HG02943 (cell line): ENCODE measurements at regions not wholly inside any gene's neighbourhood (a gene's known extent, or its start where the extent isn't known, plus 50 kb on each side); places are given as distances from the start of the nearest gene placed in this dataset.
"Not testable (repeated sequence)": the region's sequence is repeated elsewhere in the genome, so short reads cannot be mapped to it uniquely, and the experiment has no call there.

Source experiments
- ATAC-seq: cut with Tn5 transposase; IDR thresholded peaks from one replicate; pipeline ENCODE4 v1.9.1; 2021; ENCODE audit warnings: mild to moderate bottlenecking, low read depth, moderate library complexity; ENCODE audit not compliant: unreplicated experiment

DNA sequence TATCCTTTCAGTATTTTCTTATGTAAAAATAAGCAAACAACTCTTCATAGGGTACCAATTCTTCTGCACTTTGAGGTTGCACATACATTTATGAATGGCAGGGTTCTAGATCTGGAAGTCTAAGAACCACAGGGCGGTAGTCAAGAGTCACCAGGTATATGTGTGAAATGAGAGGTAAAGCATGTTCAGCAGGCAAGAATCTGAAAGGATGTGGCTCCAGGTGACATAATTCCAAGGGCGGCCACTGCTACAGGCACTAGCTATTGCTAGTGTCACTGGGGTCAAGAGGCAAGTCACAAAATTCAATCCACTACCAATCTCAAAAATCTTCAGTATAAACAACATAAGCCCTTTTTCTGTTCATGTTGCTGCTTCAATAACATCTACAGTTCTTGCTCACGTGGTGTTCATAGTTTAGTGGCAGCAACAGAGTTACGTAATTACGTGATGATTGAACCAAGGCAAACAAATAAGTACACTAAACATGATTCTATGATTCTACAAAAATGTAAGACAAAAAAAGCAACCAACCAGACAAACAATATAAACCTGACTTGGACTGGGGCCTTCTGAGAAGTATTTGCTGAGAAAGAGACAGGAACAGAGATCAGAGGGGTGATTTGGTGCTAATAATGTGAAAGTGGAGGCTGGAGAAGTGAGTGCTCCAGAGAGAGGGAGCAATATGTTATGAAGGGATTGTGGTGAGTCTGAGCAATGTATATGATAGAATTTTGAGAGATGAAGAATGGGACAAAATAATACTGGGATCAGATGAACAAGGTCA is 101.7 kb downstream of the NAA11 start:
- ATAC-seq = no peak

DNA sequence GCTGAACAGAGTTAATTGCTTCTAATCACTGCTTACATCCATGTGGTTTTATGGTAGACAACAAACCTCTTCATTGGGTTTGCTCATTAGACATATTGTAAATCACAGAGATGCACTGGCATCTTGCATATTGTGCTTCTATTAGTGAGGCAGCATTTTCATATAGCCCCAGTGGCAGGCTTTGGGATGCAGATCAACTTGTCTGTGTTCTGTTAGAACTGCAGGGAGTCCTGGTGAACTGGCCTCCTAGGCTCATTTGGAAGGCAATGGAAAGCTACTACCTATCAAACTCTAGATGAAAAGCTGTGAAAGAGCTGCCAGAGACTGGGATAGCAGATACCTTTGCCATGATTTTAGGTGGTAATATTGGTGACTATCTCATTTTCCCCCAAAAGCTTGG is 108.8 kb downstream of the NAA11 start:
- no peak for ATAC-seq

DNA sequence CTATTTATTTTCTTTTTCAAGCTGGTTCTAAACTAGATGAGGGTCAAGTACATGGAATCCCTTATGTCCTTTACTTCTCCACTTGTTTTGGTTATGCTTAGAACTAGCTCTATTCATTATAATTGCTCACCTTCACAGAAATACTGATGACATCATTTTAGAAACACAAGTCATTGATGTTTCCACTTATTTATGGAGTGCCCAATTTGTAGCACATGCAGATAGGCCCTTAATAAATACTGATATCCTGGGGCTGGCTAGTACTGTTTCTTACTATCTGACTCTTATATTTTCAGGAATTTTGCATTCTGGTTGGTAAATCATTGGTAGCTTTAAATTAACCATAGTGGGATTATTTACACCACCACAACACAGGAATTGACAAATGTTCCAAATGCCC is 112.2 kb downstream of the NAA11 start:
- ATAC-seq = no peak

DNA sequence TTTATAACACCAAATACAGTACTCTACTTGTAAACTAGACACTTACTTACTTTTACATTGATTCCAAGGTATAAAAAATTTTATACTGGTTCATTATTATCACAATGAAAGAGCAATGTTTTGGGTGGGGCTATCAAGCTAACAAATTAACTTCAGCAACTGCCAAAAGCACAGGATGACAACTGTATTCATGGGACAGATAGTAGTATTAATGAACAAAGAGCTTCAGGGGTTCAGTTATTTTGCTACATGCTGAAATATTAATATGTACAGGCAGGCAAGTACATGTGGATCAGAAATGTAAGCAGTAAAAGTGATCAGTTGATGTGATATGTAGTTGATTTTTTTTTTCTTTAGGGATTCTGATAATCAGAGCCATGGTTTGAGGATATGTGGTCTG is 112.9 kb downstream of the NAA11 start:
- no peak for ATAC-seq

DNA sequence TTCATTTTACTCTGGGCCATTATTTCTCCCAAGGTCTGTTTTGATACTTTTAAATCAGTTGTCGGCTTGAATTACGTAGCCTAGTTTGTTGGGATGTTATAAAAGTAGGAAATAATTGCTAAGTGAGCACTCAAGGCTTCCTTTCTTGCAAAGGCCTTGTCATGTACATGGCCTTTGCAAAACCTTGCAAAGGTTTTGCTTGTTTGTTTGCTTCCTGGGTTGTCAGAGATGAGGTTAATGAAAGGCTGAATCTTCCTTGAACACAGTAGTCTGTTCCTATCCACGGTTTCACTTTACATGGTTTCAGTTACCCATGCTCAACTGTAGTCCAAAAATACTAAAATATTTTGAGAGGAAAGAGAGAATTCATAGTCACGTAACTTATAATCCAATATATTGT is 113.5 kb downstream of the NAA11 start:
- ATAC-seq = no peak

DNA sequence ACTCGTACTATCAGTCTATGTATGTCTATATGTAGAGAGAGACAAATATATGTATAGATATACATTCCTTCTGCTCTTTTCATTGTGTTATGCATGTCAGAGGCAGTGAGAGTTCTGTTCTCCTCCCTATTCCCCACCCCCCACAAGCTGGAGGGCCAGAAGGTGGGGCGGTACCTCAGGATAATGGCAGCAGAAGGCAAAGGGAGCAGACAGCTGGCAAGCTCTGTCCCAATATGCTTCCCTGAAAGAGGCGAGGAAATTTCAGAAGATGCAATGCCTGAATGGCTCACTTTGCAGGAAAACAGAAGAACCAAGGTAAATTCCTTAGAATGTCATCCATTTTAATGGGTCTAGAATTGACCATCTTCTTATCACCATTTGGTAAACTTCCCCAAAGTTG is 114.4 kb downstream of the NAA11 start:
- no peak for ATAC-seq

DNA sequence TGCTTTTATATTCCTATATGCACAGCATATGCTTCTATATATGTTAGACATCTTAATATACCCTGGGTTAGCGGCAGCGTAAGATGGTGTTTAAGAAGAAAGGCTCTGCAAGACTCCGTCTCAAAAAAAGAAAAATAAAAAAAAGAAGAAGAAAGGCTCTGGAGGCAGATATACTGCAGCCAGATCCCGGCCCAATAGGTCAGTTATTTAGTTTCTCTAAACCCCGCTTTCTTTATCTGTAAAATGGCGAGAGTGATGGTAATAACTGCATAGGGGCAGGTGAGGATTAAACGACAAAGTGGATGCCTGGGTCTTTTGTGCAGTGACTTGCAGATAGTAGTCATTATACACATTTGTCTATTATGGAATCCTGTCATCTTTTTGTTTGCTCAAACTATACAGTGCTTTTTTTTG is 115.2 kb downstream of the NAA11 start:
- ATAC-seq = no peak

DNA sequence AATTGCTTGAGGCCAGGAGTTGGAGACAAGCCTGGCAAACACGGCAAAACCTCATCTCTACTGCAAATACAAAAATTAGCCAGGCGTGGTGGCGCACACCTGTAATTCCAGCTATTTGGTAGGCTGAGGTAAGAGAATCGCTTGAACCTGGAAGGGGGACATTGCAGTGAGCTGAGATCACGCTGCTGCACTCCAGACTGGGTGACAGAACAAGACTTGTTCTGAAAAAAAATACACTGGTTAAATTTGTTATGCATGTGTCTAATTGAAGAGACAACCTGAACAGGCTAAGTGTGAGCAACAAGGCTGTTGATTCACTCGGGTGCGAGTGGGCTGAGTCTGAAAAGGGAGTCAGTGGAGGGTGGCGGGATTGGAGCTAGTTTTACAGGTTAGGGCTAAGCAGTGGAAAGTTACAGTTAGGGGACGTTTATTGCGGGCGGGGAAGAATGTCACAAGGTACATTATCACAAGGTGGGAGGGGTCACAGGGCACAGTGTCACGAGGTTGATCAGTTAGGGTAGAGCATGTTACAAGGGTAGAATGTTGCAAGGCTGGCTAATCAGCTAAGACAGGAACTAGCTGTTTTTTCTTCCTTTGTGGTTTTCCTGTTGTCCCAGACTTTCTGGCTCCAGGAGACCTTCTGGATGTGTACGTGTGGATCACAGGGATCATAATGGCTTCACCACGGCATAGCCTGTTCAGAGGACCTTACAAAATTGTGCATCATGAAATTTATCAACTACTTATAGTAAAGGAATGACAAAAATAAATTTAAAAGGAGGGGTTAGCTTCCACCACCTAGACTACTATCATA is 115.8 kb downstream of the NAA11 start:
- ATAC-seq = no peak

DNA sequence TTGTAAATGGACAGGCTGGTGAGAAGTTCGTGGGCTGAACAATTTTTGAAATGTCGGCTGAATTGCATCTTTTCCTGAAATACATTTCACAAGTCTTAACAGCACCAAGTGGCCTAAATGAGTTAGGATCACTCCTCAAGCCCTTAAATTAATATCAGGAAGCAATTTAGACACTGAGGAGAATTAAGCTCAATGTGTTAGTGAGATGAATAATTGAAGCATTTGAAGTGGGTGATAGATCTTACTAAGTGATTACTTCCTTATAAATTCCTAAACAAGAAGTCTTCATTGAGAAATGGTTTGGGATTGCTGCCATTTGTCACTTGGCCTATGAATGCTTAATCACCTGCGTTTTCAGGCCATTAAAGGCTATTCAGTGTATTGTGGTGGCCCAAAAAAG is 116.8 kb downstream of the NAA11 start:
- no peak for ATAC-seq

DNA sequence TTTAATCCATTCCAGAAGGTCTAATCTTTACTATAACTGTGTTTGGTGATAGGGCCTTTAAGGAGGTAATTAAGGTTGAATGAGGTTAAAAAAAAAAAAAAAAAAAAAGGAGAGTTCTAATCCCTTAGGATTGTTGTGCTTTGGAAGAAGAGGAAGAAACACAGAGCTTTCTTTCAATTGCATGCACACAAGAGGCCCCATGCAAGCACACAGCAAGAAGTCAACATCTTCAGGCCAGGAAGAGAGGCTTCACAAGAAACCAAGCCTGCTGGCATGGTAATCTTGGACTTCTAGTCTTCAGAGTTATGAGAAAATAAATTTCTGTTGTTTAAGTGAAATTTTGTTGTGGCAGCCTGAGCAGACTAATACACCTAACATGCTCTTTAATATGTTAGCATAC is 118.6 kb downstream of the NAA11 start:
- ATAC-seq = no peak

DNA sequence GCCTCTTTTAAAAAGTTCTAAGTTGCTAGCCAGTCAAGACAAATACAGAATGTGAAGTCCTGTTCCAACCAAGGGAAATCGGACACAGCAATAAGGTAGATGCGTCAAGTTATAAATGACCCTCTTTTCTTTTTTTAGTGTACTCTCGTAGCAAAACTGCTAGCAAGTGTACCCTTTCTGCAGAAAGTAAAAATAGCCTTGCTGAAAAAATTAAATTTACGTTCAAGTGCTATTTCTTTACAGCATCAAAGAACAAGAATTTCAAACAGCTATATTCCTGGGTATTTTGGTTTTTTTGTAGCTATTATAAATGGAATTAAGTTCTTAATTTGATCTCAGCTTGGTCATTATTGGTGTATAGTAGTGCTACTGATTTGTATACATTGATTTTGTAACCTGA is 119.2 kb downstream of the NAA11 start:
- ATAC-seq = no peak

DNA sequence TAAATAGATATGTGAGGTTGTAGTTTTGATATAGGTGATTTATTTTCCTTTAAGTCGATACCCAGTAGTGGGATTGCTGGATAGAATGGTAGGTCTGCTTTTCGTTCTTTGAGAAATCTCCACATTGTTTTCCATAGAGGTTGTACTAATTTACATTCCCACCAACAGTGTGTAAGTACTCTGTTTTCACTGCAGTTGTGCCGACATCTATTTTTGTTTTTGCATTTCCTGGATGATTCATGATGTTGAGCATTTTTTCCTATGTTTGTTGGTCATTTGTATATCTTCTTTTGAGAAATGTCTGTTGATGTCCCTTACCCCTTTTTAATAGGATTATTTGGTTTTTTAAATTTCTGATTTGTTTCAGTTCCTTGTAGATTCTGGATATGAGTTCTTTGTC is 120.7 kb downstream of the NAA11 start:
- ATAC-seq = no peak

DNA sequence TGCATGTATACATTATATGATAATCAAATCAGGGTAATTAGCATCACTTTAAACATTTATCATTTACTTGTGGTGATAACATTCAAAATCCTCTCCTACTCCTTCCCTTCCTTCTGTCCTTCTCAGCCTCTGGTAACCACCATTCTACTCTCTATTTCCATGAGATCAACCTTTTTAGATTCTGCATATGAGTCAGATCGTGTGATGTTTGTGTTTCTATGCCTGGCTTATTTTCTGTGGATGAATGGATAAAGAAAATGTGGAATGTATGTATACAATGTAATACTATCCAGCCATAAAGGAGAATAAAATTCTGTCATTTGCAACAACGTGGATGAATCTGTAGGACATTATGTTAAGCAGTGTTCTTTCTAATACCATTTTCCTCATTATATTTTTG is 123.9 kb downstream of the NAA11 start:
- no peak for ATAC-seq

DNA sequence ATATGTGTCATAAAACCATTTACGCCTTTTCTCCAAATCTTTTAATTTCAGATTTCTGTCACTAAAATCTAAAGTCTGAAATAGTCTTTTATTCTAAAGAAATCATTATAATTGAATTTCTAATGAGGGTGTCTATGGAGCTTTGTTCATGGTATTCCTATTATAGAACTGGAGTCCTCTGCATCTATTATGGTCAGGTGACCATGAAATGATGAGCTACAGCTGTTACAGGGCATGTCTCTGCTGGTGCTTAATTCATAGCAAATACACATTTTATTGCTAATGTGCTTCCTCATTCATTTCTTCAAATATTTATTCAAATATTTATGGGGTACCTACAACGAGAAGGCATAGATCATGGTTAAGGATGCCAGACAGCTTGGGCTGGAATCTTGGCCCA is 126.1 kb downstream of the NAA11 start:
- ATAC-seq = no peak

DNA sequence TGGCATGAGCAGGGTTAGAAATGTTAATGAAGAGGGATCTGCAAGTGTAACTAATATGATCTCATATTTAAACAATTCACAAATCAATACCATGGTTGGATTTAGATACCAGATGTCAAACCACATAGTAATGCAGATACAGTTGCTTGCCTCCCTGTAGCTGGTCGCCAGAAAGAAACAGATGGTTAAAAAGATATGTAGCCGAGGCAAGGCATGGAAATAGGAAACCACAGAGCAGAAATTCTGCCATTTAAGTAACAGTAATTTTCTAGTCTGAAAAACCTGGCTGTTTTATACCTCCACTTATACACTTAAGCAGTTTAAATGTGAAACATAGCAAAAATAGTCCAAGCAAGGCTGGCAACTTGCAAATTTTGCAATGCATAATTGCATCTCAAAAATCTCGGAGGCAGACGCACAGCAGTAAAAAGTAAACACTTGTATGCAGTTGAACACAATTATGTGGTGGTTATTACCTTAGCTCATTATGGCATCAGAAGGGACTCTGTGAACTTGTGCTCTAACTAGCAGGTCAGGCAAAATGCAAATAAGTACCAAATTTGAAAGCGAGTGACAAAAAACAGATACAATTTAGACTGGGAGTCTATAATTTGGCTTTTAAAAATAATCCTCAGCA is 126.8 kb downstream of the NAA11 start:
- no peak for ATAC-seq

DNA sequence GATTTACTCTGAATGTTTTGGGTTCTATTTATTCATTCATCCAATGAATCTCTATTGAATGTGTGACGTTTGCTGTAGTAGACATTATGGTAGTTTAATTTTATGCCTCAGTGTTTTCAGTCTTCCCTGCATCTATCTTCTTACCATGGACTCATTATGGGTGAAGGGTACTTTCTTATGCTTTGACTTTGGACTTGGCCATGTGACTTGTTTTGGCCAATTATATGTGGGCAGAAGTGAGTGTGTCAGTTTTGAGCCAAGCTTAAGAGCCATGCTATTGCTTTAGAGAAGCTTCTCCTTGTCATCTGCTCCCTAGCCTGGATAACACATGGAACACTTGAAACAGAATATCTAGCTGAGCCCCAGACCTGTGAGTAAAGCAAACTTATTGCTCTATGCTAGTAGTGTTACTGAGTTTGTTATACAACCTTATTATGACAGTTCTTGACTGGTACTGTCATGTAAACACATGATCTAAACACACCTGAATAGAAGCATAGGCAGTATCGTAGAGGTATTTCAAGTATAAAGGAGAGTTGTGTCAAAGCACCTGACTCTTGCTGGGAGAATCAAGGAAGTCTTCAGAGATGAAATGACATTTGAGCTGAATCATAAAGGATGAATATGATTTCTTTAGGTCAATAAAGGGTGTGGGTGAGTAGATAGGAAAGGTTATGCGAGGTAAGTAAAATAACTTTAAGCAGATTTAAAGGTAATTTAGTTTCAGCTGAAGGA is 128.4 kb downstream of the NAA11 start:
- ATAC-seq = no peak

DNA sequence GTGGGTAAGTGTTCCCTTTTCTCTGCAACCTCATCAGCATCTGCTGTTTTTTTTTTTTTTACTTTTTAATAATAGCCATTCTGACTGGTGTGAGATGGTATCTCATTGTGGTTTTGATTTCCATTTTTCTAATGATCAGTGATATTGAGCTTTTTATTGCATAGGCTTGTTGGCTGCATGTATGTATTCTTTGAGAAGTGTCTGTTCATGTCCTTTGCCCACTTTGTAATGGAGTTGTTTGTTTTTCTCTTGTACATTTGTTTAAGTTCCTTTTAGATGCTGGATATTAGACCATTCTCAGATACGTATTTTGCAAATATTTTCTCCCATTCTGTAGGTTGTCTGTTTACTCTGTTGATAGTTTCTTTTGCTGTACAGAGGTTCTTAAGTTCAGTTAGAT is 134.6 kb downstream of the NAA11 start:
- ATAC-seq = not testable (repeated sequence)

DNA sequence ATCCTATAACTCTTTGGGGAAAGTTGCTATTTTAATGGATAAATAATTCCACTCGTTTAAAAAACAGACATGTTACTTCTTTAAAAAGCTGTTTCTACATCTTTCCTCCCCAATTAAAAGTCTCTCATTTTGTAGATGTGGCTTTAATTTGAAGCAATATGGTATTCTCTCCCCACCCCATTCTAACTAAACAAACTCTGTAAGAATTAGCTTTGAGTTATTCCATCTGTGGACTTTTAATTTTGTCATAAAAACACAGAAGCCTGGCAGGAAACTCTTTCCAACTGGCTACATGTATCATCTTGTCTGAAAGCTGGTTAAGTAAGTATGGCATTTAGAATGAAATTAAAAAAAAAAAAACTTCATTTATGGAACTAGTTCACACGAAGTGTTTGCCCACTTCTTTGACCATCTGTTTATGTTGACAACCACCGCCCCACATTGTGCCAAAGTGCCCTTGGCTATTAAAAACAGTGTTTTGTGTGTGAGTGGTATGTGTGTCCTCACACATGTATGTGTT is 140.3 kb downstream of the NAA11 start:
- ATAC-seq = no peak

DNA sequence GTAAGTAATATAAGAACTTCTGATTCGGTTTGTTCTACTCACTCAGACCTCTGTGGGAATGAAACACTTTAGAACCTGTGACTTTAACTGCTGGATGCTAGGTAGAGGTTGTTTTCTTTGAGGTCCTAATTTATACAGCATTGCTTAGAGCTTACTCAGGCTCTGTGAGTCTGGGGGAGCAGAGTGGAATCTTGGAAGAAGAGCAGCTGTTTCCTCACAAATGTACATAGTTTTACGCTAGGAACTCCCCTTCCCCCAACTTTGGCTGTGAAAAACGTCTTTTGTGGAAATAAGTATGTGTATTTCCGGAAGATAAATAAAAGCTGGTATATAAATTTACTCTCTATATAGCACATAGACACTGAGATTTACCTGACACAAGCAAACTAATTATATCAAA is 141.4 kb downstream of the NAA11 start:
- no peak for ATAC-seq

DNA sequence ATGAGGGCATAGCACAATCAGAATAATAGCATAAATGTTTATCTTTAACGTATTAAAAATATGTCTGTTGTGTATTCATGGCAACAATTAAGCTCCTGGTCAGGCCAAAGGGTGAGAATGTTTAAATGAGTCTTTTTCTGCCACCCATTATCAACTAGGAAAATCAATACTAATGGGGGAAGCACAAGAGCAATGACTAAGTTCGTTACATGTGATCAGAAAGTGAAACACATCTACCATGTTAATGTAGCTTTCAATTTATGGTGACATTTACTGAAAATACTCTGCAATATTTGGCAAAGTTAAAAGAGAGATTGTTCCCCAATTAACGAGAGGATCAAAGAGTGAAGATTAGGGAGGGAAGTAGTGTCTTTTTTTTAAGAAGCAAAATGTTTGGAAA is 143.7 kb downstream of the NAA11 start:
- no peak for ATAC-seq

DNA sequence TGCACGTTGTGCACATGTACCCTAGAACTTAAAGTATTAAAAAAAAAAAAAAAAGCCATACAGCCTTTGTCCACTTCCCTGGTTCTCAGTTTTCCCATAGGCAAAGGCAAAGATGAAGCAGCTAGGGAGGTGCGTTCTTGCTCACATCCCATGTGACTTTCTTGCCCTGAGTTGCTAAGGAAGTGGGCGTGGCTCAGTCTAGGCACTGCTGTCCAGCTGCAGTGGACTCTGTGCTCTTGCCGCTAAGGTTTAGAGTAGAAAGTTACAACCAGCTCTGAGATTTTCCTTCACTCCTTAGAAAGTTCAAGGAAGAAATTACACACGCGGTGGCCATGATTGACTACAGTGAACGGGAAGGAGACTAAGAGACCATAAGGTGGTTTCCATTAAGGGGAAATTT is 144.7 kb downstream of the NAA11 start:
- ATAC-seq = no peak
